ENCODE measurements at regions not wholly inside any gene's neighbourhood (a gene's known extent, or its start where the extent isn't known, plus 50 kb on each side); places are given as distances from the start of the nearest gene placed in this dataset.

DNA sequence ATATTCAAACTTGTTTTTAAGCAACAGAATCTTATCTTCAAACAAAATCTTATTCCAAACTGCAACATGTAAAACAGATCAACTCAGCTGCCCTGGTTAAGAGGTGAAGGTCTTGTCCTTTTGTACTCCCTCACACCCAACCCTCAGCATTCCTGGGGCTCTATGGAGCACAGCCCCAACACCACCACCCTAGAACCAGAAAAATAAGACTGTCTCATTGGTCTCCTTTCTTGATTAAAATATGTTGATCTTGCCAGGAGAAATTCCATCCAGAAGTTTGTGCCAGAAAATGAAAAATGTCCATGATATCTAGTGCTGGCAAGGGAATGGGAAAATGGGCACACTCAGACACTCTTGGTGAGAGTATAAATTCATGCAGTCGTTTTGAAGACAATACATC lies 62.1 kb upstream of the TMEM17 start:
- no peak overlapping the region for H3K23ac ChIP-seq (ENCODE audit: low read depth, low read length, poor library complexity)
- H2BK12ac ChIP-seq (ENCODE audit: low read length) = no peak overlapping the region
- no peak overlapping the region for H2BK15ac ChIP-seq (ENCODE audit: low read length)
- no peak overlapping the region for H2BK5ac ChIP-seq (ENCODE audit: low read length)
- no CpG with 5 or more reads among the region's 1 CpG for WGBS, 2 donors (ENCODE audit: extremely low coverage in 2 of 2, insufficient read length in 2 of 2, insufficient replicate concordance in 1 of 2)
- H4K8ac ChIP-seq (ENCODE audit: low read depth, low read length) = no peak overlapping the region
- no peak overlapping the region for H2AK5ac ChIP-seq (ENCODE audit: low read depth, low read length)
- no peak overlapping the region for H2BK120ac ChIP-seq (ENCODE audit: low read depth, low read length)
- H3K4me1 ChIP-seq (ENCODE audit: control insufficient read depth in 2 of 2, insufficient read depth in 1 of 2, low read depth in 1 of 2, low read length in 2 of 2) = peaks cover 4 to 5% of the 10 kb centered on the region in 2 donors
- H3K4me3 ChIP-seq (ENCODE audit: low read length in 2 of 2) = no peak overlapping the region
- no peak overlapping the region for H3K18ac ChIP-seq (ENCODE audit: low read length)
- no peaks in the 10 kb centered on the region for H3K9me3 ChIP-seq (replicated peaks in 1 of 2; ENCODE audit: control insufficient read depth in 2 of 2, insufficient read depth in 1 of 2, low read depth in 1 of 2, low read length in 2 of 2)
- no peak overlapping the region for H3K27ac ChIP-seq (replicated peaks; ENCODE audit: low read length)
- no peak overlapping the region for H4K91ac ChIP-seq (ENCODE audit: low read depth, low read length, poor library complexity)
- H3K14ac ChIP-seq (ENCODE audit: low read length) = no peak overlapping the region
- DNase-seq (ENCODE audit: low spot score) = no peak
- no peaks in the 10 kb centered on the region for H3K79me1 ChIP-seq (ENCODE audit: low read depth, low read length)
- H3K27me3 ChIP-seq (ENCODE audit: control insufficient read depth in 3 of 3, insufficient read depth in 3 of 3, low read depth in 1 of 3, low read length in 3 of 3) = peaks cover 2 to 19% (median 16%) of the 10 kb centered on the region in 3 experiments
- H3K4me2 ChIP-seq (ENCODE audit: insufficient read depth, low read length, poor library complexity, severe bottlenecking) = no peak overlapping the region
- no peak overlapping the region for H3K9ac ChIP-seq (ENCODE audit: low read depth, low read length, poor library complexity)
- no peaks in the 10 kb centered on the region for H3K36me3 ChIP-seq (replicated peaks in 1 of 2; ENCODE audit: control insufficient read depth in 2 of 2, insufficient read depth in 2 of 2, low read length in 2 of 2)
- H2AFZ ChIP-seq (ENCODE audit: low read length) = no peak overlapping the region
- H3K4ac ChIP-seq (ENCODE audit: low read length) = no peak overlapping the region

DNA sequence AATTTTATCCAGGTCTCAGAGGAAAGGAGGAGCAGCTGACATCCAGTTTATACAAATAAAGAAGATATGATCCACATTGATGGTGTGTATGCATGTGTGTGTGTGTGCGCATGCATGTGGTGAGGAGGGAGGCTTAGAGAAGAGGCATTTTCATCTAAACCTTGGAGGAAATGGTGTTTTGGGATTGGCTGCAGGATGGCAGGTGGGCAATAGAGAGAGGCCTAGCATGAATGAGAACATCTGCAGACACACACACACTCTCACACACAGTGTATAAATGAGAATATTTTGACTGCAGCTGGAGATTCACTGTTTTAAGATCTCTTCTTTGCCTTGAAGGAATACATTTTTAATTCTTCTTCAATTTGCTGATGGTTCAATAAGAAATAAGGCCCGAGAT lies 61.7 kb upstream of the TMEM17 start:
- Histone ChIP-seq H2AFZ (ENCODE audit: low read length) (no peak overlapping the region), H3K23ac (ENCODE audit: low read depth, low read length, poor library complexity) (no peak overlapping the region), H3K4me1 (ENCODE audit: control insufficient read depth in 2 of 2, insufficient read depth in 1 of 2, low read depth in 1 of 2, low read length in 2 of 2) (peaks cover 4 to 5% of the 10 kb centered on the region in 2 donors), H3K36me3 (replicated peaks in 1 of 2; ENCODE audit: control insufficient read depth in 2 of 2, insufficient read depth in 2 of 2, low read length in 2 of 2) (no peaks in the 10 kb centered on the region), H3K4me3 (ENCODE audit: low read length in 2 of 2) (no peak overlapping the region), H3K4ac (ENCODE audit: low read length) (no peak overlapping the region), H3K4me2 (ENCODE audit: insufficient read depth, low read length, poor library complexity, severe bottlenecking) (no peak overlapping the region), H2BK120ac (ENCODE audit: low read depth, low read length) (no peak overlapping the region), H3K14ac (ENCODE audit: low read length) (no peak overlapping the region), H3K9ac (ENCODE audit: low read depth, low read length, poor library complexity) (no peak overlapping the region), H4K8ac (ENCODE audit: low read depth, low read length) (no peak overlapping the region), H3K27ac (replicated peaks; ENCODE audit: low read length) (no peak overlapping the region), H3K27me3 (ENCODE audit: control insufficient read depth in 3 of 3, insufficient read depth in 3 of 3, low read depth in 1 of 3, low read length in 3 of 3) (peaks cover 2 to 19% (median 15%) of the 10 kb centered on the region in 3 experiments), H2BK15ac (ENCODE audit: low read length) (no peak overlapping the region), H2BK5ac (ENCODE audit: low read length) (no peak overlapping the region), H4K91ac (ENCODE audit: low read depth, low read length, poor library complexity) (no peak overlapping the region), H3K18ac (ENCODE audit: low read length) (no peak overlapping the region), H3K9me3 (replicated peaks in 1 of 2; ENCODE audit: control insufficient read depth in 2 of 2, insufficient read depth in 1 of 2, low read depth in 1 of 2, low read length in 2 of 2) (no peaks in the 10 kb centered on the region), H3K79me1 (ENCODE audit: low read depth, low read length) (no peaks in the 10 kb centered on the region), H2BK12ac (ENCODE audit: low read length) (no peak overlapping the region), H2AK5ac (ENCODE audit: low read depth, low read length) (no peak overlapping the region)
- DNase-seq (ENCODE audit: low spot score) = no peak
- WGBS, 2 donors (ENCODE audit: extremely low coverage in 2 of 2, insufficient read length in 2 of 2, insufficient replicate concordance in 1 of 2) = no CpG with 5 or more reads among the region's 2 CpGs

DNA sequence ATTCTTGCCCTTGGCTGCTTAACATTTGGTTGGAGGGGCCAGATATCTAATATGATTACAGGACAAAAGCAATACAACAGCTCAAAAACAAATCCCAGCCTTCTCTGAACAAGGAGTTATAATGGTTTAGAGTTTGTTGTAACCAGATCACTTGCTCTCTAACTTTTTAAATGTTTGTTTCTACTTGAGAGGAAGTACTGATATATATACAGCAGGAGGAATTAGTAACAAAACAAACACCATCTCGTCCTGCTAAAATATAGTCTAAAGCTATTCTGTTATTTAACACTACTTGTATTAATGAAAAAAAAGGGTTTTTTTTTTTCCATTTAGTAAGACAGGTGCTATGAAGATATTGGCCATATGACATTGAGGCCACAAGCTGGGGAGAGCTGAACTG lies 60.9 kb upstream of the TMEM17 start:
- Histone ChIP-seq H3K14ac (ENCODE audit: low read length) (no peak overlapping the region), H3K4me1 (ENCODE audit: control insufficient read depth in 2 of 2, insufficient read depth in 1 of 2, low read depth in 1 of 2, low read length in 2 of 2) (peaks cover 4 to 5% of the 10 kb centered on the region in 2 donors), H2BK5ac (ENCODE audit: low read length) (no peak overlapping the region), H3K4ac (ENCODE audit: low read length) (no peak overlapping the region), H4K91ac (ENCODE audit: low read depth, low read length, poor library complexity) (no peak overlapping the region), H3K9ac (ENCODE audit: low read depth, low read length, poor library complexity) (no peak overlapping the region), H4K8ac (ENCODE audit: low read depth, low read length) (no peak overlapping the region), H3K4me2 (ENCODE audit: insufficient read depth, low read length, poor library complexity, severe bottlenecking) (no peak overlapping the region), H2BK120ac (ENCODE audit: low read depth, low read length) (no peak overlapping the region), H2BK12ac (ENCODE audit: low read length) (no peak overlapping the region), H3K23ac (ENCODE audit: low read depth, low read length, poor library complexity) (no peak overlapping the region), H3K27ac (replicated peaks; ENCODE audit: low read length) (no peak overlapping the region), H2BK15ac (ENCODE audit: low read length) (no peak overlapping the region), H3K36me3 (replicated peaks in 1 of 2; ENCODE audit: control insufficient read depth in 2 of 2, insufficient read depth in 2 of 2, low read length in 2 of 2) (no peaks in the 10 kb centered on the region), H3K4me3 (ENCODE audit: low read length in 2 of 2) (no peak overlapping the region), H3K27me3 (ENCODE audit: control insufficient read depth in 3 of 3, insufficient read depth in 3 of 3, low read depth in 1 of 3, low read length in 3 of 3) (peaks cover 2 to 19% (median 15%) of the 10 kb centered on the region in 3 experiments), H3K18ac (ENCODE audit: low read length) (no peak overlapping the region), H2AK5ac (ENCODE audit: low read depth, low read length) (no peak overlapping the region), H2AFZ (ENCODE audit: low read length) (no peak overlapping the region), H3K9me3 (replicated peaks in 1 of 2; ENCODE audit: control insufficient read depth in 2 of 2, insufficient read depth in 1 of 2, low read depth in 1 of 2, low read length in 2 of 2) (no peaks in the 10 kb centered on the region), H3K79me1 (ENCODE audit: low read depth, low read length) (no peaks in the 10 kb centered on the region)
- no peak for DNase-seq (ENCODE audit: low spot score)
- no CpG with 5 or more reads among the region's 1 CpG for WGBS, 2 donors (ENCODE audit: extremely low coverage in 2 of 2, insufficient read length in 2 of 2, insufficient replicate concordance in 1 of 2)

DNA sequence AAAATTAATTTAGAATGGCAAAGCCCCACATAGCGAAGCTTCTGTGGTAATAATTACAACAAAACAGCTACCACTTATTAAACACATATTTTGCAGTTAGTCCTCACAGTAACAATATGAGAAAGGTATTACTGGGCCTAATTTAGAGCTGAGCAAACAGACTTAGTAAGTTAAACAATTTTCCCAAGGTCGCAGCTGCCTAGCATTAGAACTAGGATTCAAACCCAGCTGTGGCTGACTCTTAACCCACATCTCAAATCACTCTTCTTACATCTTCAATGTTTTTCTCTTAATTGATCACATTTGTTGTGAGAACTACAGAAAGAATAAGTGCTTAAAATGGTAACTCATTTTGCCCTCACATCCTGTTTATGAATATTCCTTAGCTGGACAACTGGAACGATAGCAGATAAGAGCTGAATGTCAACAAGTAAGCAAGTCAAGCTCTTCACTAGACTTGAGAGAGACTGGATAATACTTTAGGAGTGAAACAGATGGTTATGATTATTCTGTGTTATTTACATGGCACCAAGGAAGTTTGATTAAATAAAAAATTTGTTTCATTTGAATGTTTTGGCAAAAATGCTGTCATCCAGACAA lies 59.4 kb upstream of the TMEM17 start:
- DNase-seq (ENCODE audit: low spot score) = no peak
- Histone ChIP-seq H3K9me3 (replicated peaks in 1 of 2; ENCODE audit: control insufficient read depth in 2 of 2, insufficient read depth in 1 of 2, low read depth in 1 of 2, low read length in 2 of 2) (no peaks in the 10 kb centered on the region), H2BK5ac (ENCODE audit: low read length) (no peak overlapping the region), H2BK120ac (ENCODE audit: low read depth, low read length) (no peak overlapping the region), H3K27me3 (ENCODE audit: control insufficient read depth in 3 of 3, insufficient read depth in 3 of 3, low read depth in 1 of 3, low read length in 3 of 3) (peaks cover 0 to 8% (median 7%) of the 10 kb centered on the region in 3 experiments), H3K4me1 (ENCODE audit: control insufficient read depth in 2 of 2, insufficient read depth in 1 of 2, low read depth in 1 of 2, low read length in 2 of 2) (peaks cover 0 to 4% of the 10 kb centered on the region in 2 donors), H3K4me3 (ENCODE audit: low read length in 2 of 2) (no peak overlapping the region), H2AFZ (ENCODE audit: low read length) (no peak overlapping the region), H2BK15ac (ENCODE audit: low read length) (no peak overlapping the region), H3K14ac (ENCODE audit: low read length) (no peak overlapping the region), H3K4me2 (ENCODE audit: insufficient read depth, low read length, poor library complexity, severe bottlenecking) (no peak overlapping the region), H3K23ac (ENCODE audit: low read depth, low read length, poor library complexity) (no peak overlapping the region), H3K79me1 (ENCODE audit: low read depth, low read length) (no peaks in the 10 kb centered on the region), H2AK5ac (ENCODE audit: low read depth, low read length) (no peak overlapping the region), H4K8ac (ENCODE audit: low read depth, low read length) (no peak overlapping the region), H4K91ac (ENCODE audit: low read depth, low read length, poor library complexity) (no peak overlapping the region), H3K18ac (ENCODE audit: low read length) (no peak overlapping the region), H3K27ac (replicated peaks; ENCODE audit: low read length) (no peak overlapping the region), H3K4ac (ENCODE audit: low read length) (no peak overlapping the region), H2BK12ac (ENCODE audit: low read length) (no peak overlapping the region), H3K9ac (ENCODE audit: low read depth, low read length, poor library complexity) (no peak overlapping the region), H3K36me3 (replicated peaks in 1 of 2; ENCODE audit: control insufficient read depth in 2 of 2, insufficient read depth in 2 of 2, low read length in 2 of 2) (no peaks in the 10 kb centered on the region)
- no CpG with 5 or more reads among the region's 3 CpGs for WGBS, 2 donors (ENCODE audit: extremely low coverage in 2 of 2, insufficient read length in 2 of 2, insufficient replicate concordance in 1 of 2)

Data from neuronal stem cell (in vitro differentiated cells).